DMS114 treated with DMSO at 0.1 percent for 48 hours (cell line): ENCODE measurements at regions not wholly inside any gene's neighbourhood (a gene's known extent, or its start where the extent isn't known, plus 50 kb on each side); places are given as distances from the start of the nearest gene placed in this dataset.
"Not testable (repeated sequence)": the region's sequence is repeated elsewhere in the genome, so short reads cannot be mapped to it uniquely, and the experiment has no call there.

ENCODE experiments used
- DNase-seq: peaks from one replicate; lab custom pipeline; 2025; ENCODE audit not compliant: unreplicated experiment; lab: John Stamatoyannopoulos, UW

- DNase-seq = no peak
Measured at GRCh38 chr4:17246656-17247055, 265.2 kb downstream of the QDPR start.

- DNase-seq = no peak
Measured at GRCh38 chr4:17241835-17242234, 270.1 kb downstream of the QDPR start.

- DNase-seq = no peak
Measured at GRCh38 chr4:17238633-17239032, 273.3 kb downstream of the QDPR start.

GRCh38 chr4:17236686-17237085 lies 275.2 kb downstream of the QDPR start:
- DNase-seq = no peak

GRCh38 chr4:17234678-17235077 lies 277.2 kb downstream of the QDPR start:
- no peak for DNase-seq

GRCh38 chr4:17232566-17233253 lies 279.2 kb downstream of the QDPR start:
- no peak for DNase-seq

GRCh38 chr4:17231880-17232475 lies 279.9 kb downstream of the QDPR start:
- not testable (repeated sequence) for DNase-seq

GRCh38 chr4:17230727-17231126 lies 281.2 kb downstream of the QDPR start:
- no peak for DNase-seq

- DNase-seq = no peak
Measured at GRCh38 chr4:17220816-17221215, 291.1 kb downstream of the QDPR start.

GRCh38 chr4:17218786-17219185 lies 293.1 kb downstream of the QDPR start:
- DNase-seq = no peak

- no peak for DNase-seq
Measured at GRCh38 chr4:17206829-17207801, 304.8 kb downstream of the QDPR start.

- DNase-seq = no peak
Measured at GRCh38 chr4:17204908-17205307, 306.5 kb upstream of the LDB2 start.

- no peak for DNase-seq
Measured at GRCh38 chr4:17203797-17204196, 305.4 kb upstream of the LDB2 start.

GRCh38 chr4:17197070-17197469 lies 298.6 kb upstream of the LDB2 start:
- DNase-seq = no peak

GRCh38 chr4:17195461-17196275 lies 297.2 kb upstream of the LDB2 start:
- no peak for DNase-seq

GRCh38 chr4:17194586-17194985 lies 296.1 kb upstream of the LDB2 start:
- DNase-seq = no peak

GRCh38 chr4:17189759-17190158 lies 291.3 kb upstream of the LDB2 start:
- no peak for DNase-seq

GRCh38 chr4:17189401-17189720 lies 290.9 kb upstream of the LDB2 start:
- no peak for DNase-seq

GRCh38 chr4:17188547-17189400 lies 290.3 kb upstream of the LDB2 start:
- no peak for DNase-seq

- no peak for DNase-seq
Measured at GRCh38 chr4:17188125-17188524, 289.7 kb upstream of the LDB2 start.
